GM19035 (cell line): ENCODE measurements at regions not wholly inside any gene's neighbourhood (a gene's known extent, or its start where the extent isn't known, plus 50 kb on each side); places are given as distances from the start of the nearest gene placed in this dataset.
A peak's percentile ranks its signal among the peaks of the same experiment; 100 is the strongest.

Experiments used
- ATAC-seq: cut with Tn5 transposase; IDR thresholded peaks from one replicate; pipeline ENCODE4 v1.9.1; 2021; ENCODE audit not compliant: unreplicated experiment

DNA sequence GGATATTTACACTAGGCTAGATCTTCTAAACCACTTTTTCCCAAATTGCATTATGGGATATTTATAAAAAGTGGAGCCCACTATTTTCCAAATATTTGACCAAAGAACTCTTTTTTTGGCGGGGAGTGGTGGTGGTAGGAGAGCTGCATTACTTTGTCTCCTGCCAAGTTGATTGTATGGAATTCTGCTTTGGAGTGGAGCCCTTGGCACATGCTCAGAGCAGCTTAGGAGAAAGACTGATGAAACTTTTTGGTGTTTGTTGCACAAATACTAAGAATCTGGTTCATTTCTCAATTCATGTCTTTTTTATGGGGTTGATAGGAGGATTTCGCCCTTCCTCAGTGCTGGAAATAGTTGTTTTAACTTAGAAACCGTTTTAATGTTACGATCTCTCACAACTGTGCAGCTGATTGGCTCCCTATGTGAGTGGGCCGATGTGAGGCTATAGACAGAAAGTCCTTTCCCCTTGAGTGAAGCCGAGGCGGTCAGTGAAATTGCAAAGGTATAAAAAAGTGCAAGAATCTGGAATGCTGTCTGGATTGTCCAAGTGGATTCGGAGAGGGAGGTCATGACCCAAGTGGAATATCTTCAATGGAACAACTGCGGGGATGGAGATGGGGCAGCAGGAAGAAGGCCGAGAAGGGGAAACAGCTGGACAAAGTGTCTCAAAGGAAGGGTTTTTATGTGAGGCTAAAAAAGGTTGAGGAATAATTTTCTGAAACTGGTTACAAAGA, 415.9 kb downstream of the FGF9 start:
- ATAC-seq: no peak

DNA sequence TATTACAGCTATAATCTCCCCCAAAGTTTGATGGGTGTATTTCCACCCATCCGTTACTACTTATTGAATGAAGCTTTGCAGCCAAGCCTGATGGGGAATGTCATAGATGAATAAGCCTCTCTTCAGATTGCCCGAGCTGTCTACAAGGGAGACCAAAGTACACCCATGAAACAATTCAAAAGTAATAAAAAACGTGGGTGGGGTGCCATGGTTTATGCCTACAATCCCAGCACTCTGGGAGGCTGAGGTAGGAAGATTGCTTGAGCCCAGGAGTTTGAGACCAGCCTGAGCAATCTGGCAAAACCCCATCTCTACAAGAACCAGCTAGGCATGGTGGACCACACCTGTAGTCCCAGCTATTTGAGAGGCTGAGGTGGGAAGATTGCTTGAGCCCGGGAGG, 419.2 kb downstream of the FGF9 start:
- no peak for ATAC-seq

DNA sequence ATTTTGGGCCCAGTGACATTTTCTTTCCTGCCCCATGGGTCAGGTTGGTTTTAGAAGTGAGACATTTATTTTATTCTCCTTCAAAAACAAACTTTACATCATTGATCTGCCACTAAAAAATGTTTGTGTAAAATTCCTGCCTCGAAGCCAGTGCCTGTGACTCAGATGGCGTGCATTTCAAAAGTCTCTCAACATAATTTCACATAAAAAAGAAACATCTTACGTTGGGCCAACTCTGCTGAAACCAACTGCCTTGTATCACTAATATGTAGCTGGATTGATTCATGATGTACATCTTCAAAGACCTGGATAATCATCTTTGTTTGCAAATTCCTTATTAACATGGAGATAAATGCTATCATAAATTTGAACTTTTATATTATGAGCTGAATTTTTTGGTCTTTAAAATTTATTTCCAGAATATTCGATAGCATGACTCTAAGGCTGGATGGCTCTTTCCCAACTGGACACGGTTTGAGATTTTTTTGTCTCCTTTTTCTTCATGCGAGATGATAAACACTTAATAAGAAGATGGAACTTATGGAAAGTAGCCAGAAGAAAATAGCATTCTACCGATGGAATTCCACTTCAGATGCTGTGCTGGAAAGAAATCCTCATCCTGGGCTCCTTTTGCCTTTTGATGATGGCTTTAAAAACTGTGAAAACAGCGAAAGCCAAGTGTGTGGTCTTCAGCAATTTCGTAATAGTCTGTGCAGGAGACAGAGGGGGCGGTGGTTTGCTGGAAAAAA, 420.5 kb downstream of the FGF9 start:
- ATAC-seq: no peak

DNA sequence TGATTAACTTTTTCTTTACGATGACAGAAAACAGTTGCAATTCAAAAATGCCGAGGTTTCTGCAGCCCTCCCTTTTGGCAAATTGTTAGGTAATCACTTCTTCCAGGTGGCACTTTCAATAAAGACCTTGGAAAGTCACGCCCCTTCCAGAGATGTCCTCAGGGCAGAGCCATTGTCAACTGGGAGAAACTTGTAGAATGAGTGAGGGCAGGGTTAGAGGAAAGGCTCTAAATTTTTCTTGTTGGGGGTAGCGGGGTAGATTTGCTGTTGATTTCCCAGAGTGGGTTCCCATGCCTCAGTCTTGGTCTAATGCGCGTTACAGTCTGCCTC, 421.1 kb downstream of the FGF9 start:
- ATAC-seq: no peak

DNA sequence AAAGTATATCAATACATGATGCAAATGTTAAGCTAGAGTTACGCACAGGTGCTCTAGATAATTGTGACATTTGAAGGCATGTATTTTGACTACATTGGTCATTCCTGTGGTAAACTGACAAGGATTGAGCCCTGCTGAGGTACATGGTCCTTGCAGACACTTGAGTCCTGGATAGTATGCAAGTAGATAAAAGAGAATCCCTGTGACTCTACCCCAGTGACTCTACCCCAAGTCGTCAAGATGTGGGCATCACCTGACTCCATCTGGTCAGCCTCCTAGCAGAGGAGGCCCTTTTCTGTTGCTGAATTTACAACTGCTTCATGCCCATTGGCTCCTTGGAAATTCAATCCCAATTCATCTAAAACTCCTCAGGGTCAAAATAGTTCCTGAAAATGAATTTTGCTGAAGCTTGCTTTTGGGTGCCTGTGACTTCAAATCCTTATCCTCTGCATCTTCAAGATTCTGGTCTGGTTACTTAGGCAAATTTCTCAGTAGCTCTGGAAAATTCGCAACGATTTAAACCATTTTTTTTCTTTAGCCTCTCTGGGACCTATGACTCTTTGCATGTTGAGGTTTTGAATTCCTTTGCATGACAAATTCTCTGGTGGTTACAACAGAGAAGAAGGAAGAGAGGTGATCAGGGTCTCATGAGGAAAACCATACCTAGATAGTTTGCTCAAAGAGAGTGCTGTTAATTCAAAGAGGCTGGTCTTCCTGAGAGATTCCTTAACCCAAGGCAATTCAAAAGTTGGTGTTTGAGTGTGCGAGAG, 422.1 kb downstream of the FGF9 start:
- no peak for ATAC-seq

DNA sequence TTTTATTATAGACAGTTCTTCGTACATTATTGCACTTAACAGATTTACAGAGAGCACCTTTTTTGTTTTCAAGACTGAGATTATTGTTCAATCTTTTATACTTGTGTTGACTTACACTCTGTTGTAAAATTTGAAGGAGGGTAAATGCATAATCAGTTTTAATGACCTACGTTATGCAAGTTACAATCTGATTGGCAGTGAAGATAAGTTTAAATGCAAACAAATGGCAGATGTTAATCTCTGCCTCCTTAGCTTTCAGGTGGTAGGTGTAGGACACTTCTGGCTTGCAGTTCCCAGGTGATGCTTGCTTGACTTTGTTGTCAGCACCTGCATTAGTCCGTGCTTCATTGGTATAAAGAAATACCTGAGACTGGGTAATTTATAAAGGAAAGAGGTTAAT, 424.9 kb downstream of the FGF9 start:
- no peak for ATAC-seq

DNA sequence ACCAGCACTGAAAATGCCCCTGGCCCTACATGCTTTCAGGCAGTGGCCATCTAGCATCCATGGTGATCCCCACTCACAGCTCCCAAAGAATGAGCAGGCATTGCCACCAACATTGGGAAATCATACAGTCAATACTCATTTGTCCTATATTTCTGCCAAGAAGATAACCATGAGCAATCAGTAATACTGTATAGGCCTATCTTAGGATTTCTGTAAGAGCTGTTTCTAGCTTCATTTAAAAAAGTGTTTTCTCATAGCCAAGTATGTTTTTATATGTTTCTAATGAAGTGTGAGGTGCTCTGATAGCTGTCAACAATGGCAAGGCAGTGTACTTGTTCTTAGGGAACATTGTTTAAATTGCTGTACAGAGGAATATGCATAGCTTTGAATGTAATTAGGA, 428.7 kb downstream of the FGF9 start:
- ATAC-seq: no peak

DNA sequence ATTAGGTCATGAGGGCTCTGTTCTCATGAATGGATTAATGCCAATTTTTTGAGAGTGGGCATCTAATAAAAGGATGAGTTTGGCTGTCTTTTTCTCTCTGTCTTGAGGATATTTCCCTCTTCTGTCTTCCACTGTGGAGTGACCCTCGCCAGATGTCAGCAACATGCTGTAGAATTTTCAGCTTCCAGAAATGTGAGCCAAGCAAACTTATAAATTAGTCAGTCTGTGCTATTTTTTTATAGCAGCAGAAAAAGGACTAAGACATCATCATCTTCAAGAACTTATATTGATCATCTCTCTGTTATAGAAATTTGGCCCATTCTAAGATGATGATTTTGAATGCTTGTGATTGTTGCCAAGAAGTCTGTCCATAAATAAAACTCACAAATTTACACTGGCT, 431.4 kb downstream of the FGF9 start:
- ATAC-seq: no peak

DNA sequence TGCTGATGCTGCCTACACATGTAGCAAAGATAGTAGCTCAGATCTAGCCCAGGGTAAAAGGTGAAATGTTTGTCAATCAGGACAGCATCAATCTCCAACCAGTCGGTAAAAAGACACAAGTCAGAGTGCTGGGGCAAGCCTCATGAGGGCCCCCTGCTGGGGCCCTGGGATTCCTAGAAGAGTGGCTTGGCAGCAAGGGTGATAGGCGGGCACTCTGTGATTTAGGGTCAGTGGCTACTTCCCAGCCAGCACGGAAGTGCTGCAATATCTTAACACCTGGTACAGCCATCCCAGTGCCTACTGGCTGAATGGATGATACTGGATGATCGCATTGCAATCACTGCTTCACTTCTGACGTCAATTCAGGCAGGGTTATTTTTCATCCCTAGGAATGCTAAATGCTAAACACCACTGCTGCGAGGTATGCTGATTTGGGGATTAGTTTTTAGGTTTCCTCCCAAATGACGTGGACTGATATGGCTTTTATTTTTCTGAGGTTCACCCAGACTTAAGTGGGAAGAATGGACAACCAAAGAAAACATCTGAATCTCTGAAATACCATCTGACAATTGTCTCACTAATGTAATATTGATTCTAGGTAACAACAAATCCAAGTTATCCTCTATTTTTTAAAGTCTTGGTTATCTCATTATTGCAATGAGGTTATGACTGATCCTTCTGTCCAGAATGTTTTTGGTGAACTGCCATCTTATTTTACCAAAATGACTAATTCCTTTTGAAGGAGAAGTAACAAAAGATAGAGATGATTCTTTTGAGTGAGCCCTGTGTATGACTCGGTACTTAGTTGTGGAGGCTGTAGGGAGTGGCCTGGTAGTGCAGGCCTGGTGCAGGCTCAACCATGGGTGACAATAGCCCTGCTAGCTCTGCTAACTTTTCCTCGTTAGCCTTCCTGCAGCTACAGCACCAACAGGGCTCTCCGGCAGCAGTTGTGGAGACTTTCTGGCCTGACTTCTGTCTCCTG, 432.5 kb downstream of the FGF9 start:
- no peak for ATAC-seq

DNA sequence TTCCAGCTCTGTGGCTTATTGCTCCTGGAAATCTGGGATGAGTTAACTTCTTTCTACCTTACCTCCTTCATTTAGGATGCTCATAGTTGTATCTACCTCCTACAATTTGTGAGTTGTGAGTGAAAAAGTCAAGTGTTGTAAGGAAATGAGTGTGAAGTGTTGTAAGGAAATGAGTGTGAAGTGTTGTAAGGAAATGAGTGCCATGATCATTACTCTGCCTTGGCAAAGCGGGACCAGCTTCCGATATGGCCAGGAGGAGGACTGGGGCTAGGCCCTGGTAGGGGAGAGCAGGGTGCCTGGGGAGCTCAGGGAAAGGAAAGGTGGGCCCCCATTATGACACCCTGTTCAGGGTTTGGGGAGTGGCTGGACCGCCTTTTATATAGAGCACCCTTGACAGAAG, 435.2 kb downstream of the FGF9 start:
- no peak for ATAC-seq

DNA sequence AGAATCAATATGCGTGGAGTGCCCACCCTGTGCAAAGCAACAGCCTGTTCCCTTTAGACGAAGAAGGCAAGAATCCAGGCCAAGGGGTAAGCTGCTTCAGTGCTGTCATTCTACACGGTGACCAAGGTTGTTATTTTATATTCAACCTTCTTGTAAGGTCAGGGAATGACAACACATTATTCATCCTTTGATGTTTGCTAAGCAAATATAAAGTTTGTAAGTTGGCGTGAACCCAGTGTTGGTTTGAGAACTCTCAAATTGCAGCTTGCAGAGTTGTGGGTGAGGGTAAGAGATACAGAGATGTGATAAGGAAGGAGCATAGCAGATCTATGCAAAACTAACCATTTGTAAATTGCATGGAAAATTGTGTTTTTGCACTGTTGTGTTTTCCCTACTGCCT, 436.7 kb downstream of the FGF9 start:
- no peak for ATAC-seq

DNA sequence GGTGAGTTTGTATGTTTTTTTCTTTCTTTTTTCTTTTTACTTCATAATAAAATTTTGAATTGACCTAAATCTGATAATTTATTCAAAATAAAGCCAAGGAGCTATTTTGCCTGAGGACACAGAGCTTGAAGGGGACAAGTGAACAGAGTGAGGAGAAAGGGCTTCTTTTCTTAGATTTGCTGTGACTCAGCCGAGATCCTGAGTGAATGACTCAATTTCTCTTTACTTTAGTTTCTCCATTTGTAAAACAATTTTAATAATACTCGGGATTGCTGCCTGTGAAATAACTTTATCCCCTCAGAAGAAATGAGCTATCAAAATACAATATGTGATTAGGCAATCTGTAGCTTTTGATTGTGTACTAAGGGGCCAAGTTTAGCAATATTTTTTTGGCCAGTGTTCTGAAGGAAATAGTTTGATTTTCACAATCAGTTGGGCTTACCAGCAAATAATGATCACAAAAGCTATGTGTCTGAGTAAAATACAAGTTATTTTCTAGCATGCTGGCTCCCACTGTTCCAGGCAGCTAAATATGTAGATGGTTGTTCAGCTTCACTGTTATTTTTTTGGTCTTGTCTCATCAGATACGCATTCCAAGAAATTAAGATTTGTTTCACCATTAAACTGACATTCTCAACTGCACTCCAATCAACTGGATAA, 437.5 kb downstream of the FGF9 start:
- ATAC-seq: no peak

DNA sequence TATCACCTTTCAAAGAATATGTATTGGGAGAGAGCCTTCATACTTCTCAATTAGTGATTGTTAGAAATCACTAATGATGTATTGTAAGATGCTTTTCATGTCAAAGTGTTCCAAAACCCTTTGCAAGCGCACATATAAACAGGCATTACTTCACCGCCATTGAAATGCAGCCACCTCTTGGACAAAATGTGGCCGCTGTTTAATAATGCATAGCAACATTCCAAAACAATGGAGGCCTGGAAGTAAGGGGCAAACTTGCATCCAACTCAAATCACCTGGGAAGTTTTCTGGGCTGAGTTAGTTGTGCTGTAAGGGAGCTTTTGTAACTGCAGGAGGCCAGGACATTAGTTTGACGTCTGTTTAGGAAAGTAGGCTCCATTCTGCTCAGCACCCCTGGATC, 438.1 kb downstream of the FGF9 start:
- ATAC-seq: no peak

DNA sequence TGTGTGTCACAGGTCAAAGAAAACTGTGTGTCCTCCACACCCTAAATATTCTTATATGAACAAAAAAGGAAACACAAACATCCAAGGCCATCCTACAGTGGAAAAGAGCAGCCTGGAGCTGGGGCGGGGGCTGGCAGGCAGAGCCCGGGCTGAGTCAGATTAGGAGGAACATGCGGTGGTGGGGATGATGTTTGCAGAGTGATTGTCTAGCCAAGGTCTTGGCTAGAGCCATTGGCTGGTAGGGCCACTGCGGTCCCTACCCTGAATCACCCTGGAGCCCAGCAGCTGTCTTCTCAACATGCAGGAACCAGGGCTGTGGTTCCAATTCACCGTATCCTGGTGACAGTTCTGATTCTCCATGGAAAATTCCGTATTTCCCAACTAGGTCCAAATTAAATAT, 439.5 kb downstream of the FGF9 start:
- ATAC-seq: no peak

DNA sequence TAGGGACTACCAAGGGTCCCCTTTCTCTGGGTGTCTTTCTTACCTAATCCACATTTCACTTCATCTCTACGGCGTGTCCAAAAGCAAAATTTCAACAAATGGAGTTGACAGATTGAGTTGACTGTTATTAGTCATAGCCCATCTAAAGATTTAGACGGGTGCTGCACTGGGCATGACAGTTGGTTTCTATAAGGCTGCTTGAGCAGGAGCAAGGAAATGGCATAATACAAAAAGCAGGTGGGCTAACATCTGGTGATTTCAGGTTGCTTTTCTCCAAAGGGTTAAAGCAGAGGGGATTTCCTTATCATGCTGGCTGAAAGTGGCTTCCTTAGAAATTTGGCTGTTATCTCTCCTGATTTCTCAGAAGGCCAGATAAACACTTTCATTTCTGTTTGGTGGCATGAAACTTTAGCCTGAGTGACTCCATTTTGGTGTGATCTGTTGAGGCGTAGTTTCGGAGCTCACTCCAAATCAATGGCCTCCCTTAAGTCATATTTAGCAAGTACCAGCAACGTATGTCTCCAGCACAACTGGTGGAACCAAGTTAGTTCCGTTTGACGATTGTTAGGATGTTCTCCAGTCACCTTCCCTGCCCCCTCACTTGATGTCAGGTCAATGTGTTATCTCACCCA, 440.4 kb downstream of the FGF9 start:
- no peak for ATAC-seq

DNA sequence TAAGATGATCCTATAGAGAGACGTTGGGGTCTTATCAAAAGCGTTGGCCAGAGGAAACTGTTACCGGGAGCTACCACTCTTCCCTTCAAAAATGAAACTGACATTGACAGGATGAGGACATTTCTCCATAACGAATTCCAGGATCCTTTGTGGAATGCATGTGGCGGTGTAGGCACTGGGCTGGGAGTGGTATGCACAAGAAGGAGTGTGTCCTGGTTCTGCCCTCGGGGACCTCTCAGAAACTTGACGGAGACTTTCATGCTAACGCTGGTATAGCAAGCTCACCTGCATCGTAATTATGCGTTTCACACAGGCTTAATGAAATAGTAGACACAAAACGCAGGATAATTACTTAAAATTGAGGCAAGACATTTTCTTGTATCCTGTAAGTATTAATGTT, 441.1 kb downstream of the FGF9 start:
- ATAC-seq: no peak

DNA sequence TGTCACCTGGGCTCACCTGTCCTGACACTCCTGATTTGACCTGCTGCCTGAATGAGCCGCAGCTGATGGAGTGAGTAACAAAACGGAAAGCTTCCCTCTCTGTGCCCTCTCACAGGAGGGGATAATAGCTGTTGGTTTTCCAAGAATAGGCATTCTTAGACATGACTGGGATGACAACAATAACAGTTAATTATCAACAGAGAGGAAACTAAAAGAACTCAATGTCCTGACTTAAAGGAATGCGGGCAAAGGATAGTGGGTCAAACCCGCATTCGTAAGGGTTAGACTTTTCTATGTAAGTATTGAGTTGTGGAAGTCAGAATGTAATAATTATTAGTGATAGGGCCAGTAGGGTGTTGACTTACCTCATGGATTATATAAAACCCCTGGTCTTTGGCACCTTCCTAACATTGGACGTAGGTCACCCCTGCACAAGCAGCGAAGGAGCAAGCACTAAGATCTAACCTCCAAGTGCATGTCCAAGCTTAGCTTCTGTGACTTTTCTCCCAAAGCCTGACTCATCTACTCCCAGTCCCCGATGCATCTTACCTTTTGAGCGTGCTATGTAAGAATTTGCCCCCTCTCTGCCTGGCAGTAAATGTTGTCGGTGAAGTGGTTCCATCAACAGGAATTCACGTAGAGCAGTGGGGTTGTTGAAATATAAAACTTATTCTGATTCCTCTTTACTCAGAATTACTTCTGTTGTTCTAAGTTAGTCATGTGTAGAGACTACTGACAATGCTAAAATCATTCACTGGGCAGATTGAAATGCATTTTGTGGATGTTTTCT, 442.3 kb downstream of the FGF9 start:
- ATAC-seq: no peak

DNA sequence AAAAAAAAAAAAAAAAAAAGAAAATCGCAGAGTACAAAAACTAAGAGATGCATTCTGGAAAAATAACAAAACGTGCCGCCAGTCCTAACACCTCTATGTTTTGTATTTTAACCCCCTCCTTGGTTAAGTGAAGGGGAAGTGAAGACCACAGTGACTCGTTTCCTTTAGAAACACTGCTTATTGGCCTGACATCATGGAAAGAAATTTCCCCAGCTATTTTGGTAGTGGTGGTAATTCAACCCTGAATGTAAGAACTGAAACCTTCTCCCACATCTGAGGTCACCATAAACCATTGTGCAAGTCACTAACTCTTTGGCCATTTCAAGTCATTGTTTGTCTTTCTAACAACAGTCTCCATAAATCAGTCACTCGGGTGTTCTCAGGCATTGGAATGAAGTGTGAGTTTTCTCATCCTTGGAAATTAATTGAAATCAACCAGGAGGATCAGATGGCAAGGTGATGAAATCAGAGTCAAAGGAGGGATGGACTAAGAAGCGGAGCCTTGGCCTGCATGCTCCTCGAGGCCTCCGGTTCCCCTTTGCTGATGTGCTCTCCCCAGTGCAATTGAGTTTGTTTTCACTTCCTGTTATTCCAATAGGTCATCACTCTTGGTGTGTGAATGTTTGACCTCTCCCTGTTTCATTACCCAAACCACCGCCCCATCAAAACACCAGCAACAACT, 443.9 kb downstream of the FGF9 start:
- ATAC-seq: peak; percentile 87

DNA sequence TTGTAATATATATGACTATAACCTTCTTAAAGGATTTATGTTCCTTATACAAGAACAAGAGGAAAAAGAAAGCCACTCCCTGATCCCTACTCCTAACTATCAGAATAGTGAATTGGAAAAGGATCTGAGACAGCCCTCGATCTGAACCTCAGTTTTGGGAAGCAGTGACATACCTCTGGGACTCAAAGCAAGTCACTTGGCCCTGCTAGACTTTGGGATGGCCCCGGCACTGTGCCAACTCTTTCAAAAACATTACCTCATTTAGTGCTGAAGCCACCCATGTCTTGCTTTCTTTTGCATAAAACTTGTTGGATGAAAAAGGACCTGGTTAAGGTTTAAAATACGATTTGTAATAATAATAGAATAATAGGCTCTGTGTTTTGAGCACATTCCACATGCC, 447.3 kb downstream of the FGF9 start:
- no peak for ATAC-seq
